Amygdala (tissue), 56 donors: ENCODE measurements at regions not wholly inside any gene's neighbourhood (a gene's known extent, or its start where the extent isn't known, plus 50 kb on each side); places are given as distances from the start of the nearest gene placed in this dataset.
A peak's percentile ranks its signal among the peaks of the same experiment; 100 is the strongest.
"Not testable (repeated sequence)": the region's sequence is repeated elsewhere in the genome, so short reads cannot be mapped to it uniquely, and the experiment has no call there.

Source experiments
- DNase-seq, 56 donors: peaks; one replicate each; lab custom pipeline; 2025; lab: John Stamatoyannopoulos, UW

- no peak for DNase-seq
These were observed 370.7 kb downstream of the COG6 start for GRCh38 chr13:40026174-40026585.

DNA sequence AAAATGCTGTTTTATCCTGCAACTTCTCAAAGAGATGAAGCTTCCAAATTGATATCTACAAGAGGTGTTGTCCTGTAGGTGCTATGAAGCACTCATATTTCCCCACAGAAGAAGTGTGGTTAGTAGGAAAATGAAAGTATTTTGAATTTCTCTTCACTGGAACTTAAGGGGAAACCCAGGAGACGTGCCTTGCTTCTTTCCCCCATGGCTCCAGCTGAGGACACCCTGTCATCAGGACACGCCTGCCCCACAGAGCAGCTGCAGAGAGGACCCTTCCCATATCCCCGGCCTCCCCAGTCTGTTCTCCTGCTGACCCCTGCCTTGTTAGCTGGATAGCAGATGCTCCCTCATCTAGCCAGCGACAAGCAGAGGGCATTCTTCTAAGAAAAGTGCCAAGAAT is 371.3 kb downstream of the COG6 start:
- DNase-seq = no peak

GRCh38 chr13:40028446-40028845 is 373.0 kb downstream of the COG6 start:
- DNase-seq = no peak

DNA sequence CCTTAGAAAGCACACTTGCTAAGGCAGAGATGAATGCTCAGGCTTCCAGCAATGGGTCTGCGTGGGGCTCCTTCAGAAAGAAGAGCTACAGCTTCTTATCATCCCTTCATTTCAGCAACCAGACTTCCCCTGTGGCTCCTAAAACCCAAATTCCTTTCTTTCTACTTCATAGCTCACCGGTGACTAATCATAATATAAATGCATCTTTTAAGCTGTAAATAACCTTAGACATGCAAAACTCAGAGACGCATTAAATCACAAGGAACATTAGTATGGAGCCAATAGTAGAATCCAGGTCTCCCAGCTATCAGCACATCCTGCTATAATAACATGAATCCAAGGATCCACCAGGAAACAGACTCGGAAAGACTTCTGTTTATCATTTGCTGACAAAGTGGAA is 375.6 kb downstream of the COG6 start:
- DNase-seq = no peak

- no peak for DNase-seq
These were observed 383.6 kb downstream of the COG6 start for GRCh38 chr13:40039061-40039460.

GRCh38 chr13:40042991-40043390 is 387.5 kb downstream of the COG6 start:
- no peak for DNase-seq

DNA sequence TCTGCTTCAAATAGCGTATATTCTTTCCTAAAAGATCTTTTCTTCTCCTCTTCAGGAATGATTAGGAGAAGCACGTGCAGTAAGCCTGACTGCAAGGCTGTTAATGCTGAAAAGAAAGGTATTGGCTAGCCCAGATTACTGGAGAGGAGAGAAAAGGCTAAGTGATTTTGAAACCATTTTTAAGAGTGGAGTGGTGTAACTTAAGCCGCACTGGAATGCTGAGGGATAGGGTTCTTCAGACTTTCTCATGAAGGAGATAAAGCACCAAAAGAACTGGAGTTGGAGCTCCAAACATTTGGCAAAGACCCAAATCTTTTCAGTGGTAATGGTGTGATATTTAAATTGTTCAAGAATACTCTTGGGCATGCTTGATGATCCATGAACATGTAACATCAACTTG is 388.3 kb downstream of the COG6 start:
- DNase-seq = no peak

DNA sequence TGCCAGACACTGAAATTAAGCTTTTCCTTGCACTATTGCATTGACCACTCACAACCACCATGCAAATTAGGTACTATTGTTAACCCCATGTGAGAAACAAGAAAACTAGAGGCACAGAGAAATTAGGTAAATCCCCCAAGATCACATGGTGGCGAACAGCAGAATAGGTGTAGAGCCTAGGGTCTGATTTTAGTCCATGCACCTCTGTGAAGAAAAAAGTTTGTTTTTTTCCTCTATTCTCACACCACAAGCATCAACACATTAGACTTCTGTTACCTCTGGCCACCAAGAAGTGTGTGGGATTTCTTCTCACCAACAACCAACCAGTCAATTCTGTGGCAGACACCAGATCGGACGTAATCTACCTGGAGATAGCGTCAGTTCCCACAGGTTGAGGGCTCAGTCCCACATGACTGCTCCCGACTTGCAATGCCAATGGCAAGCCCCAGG is 391.9 kb downstream of the COG6 start:
- no peak for DNase-seq

DNA sequence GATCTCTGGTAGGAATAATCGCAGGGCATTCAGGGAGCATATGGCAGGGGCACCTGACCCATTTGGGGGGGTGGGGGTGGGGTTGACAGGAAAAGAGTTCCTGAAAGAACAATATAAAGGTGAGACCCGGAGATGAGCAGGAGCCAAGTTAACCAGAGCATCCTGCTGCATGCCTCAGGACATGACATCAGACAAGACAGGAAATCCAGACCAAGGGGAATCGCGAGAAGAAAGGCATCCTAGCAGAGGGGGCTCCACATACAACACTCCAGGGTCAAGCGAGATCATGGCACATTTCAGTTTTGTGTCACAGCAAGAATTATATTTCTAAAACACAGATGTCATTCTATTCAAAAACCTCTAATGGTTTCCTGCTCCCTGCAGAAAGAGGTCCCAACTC is 393.1 kb downstream of the COG6 start:
- no peak for DNase-seq

GRCh38 chr13:40052954-40053353 is 397.5 kb downstream of the COG6 start:
- DNase-seq = peak in 2 of 56 donors; percentile 3 to 9

GRCh38 chr13:40053401-40053800 is 397.9 kb downstream of the COG6 start:
- DNase-seq = no peak

- not testable (repeated sequence) for DNase-seq
These were observed 399.0 kb downstream of the COG6 start for GRCh38 chr13:40054422-40054821.

- DNase-seq = no peak
These were observed 401.6 kb downstream of the COG6 start for GRCh38 chr13:40056898-40057619.

GRCh38 chr13:40058757-40059236 is 403.3 kb downstream of the COG6 start:
- DNase-seq = no peak

DNA sequence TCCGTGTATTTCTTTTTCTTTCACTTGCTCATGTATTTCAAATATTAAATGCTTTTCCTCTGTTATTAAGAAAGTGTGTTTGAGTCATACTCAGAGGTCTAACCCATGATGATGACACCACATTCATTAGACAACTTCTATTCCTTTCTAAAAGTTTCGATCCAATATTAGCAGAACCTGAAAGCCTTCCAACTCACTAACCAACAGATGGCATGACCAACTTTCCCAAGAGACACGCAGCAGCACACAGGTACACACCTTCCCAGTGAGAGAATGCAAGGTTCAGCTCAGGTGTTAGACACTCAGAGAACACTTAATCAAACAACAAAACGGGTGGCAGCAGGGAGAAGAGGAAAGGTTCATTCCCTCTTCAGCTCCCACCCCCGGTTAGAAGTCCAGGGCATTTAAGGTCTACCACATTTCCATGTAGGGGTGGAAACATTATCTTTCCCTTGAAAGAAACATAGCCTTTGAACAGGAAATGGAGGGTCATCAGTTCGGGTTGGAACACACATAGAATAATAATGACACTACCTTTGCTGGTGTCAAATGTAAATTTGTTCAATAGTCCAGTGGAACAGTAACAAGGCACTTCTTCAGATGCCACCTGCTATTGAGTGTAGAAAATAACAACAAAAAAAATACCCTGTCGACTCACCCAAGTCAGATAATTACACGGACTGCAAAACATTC is 404.2 kb downstream of the COG6 start:
- no peak for DNase-seq

DNA sequence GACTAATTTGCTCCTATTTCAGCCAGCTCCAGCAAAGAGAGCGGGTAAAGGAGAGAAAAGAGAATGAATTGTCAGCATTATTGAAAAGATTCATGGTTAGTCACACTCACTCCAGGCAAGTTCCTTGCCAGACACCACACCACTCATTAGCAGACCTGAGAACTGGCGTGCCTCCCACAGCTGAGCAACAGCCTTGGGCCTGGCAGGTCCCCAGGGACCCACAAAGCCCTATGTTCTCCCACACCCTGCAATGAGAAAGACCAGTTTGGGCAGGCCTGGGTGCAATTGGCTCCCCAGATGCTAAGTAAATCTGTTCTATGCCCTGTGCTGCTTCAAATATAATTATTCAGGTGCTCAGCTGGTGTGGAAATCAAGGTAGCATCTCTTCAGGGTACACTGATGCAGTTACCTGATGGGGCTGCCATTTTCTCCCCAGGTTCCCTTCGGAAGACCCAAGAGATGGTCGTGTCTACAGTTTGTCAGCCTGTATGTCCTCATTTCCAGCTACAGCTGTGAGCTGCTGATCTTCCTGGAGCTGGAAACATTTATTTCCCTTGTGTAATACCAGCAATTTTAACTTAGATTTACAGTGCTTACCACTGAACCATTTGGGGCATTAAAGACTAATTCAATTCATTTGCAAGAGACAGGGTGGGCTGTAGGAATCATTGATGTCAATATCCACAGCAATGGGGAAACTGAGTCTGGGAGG is 405.0 kb downstream of the COG6 start:
- DNase-seq = peak in 41 of 56 donors; percentile 2 to 70 (median 35)

DNA sequence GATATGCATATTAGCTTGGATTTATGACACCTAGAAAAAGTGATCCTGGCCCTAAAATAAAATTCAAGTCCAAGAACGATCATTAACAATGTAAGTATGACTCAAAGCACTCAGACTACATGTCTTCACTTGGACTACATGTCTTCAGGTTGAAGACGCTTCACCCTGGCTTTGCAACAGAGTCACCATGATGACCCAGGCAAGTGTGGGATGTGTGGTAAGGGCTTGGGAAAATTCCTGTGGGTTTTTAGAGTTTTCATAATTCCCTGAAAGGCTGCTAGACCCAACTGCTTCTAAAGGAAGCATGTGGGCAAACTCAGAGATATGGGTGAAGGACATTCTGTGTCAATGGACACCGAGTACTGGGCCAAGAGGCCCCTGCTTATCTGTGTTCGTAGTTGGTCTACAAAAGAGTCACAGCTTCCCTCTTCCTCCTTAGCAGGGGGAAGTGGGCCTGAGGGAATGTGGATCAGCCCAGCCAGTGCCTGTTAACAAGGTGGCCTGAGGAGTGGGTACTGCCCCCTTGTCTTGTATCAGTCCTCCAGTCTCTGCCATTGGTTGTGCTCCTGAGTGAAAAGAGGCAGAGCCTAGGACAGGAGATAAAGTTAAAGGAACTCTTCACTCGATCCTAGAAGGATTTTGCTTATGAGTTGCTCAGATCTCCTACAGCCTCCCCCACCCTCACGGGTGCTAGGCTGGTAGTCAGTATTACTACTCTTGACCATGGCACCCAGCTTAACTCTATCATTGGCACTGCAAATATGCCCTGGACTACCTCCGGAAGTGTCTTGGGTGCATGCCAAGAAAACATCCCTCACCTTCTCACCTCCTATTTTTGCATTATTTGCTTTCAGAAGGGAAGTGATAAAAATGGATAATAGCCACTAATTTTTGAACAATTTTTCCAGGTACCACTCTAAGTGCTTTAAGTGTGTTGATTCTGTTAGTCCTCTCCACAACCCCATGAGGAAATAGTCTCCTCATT is 406.3 kb downstream of the COG6 start:
- no peak for DNase-seq

GRCh38 chr13:40063278-40063698 is 407.8 kb downstream of the COG6 start:
- peak in 1 of 56 donors; percentile 5 for DNase-seq

DNA sequence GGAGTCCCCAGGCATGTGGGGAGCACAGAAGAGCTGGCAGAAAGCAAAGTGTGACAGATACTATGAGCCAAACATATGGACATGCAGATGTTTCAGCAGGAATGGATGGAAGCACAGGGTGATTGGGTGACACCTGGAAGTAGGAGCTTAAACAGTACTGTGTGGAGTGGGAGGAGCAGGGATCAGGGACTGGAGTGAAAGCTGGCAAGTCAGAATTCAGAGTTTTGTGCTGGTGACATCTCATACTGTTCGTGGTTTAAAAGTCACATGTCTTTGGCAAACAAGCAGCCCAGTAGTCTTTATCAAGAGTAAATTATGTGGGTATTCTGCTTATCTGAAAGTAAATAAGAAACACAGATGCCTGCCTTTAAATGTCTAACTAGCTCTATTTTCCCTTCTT is 408.2 kb downstream of the COG6 start:
- no peak for DNase-seq
